ENCODE measurements at regions not wholly inside any gene's neighbourhood (a gene's known extent, or its start where the extent isn't known, plus 50 kb on each side); places are given as distances from the start of the nearest gene placed in this dataset.
"Not testable (repeated sequence)": the region's sequence is repeated elsewhere in the genome, so short reads cannot be mapped to it uniquely, and the experiment has no call there.

DNA sequence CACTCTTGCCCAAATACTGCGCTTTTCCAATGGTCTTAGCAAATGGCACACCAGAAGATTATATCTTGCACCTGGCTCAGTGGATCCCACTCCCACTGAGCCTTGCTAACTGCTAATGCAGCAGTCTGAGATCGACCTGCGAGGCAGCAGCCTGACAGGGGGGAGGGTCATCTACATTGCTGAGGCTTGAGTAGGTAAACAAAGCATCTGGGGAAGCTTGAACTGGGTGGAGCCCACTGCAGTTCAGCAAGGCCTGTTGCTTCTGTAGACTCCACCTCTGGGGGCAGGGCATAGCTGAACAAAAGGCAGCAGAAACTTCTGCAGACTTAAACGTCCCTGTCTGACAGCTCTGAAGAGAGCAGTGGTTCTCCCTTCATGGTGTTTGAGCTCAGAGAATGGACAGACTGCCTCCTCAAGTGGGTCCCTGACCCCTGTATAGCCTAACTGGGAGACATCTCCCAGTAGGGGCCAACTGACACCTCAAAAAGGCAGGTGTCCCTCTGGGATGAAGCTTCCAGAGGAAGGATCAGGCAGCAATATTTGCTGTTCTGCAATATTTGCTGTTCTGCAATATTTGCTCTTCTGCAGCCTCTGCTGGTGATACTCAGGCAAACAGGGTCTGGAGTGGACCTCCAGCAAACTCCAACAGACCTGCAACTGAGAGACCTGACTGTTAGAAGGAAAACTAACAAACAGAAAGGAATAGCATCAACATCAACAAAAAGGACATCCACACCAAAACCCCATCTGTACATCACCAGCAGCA is 93.0 kb upstream of the MEGF10 start:
- H3K27me3 Mint-ChIP-seq, result peaks cover 46% of the 10 kb centered on the region
- not testable (repeated sequence) for H3K27ac Mint-ChIP-seq; H3K9me3 Mint-ChIP-seq; DNase-seq; H3K36me3 Mint-ChIP-seq (ENCODE audit: low read depth); H3K4me1 Mint-ChIP-seq (ENCODE audit: low read depth); H3K4me3 Mint-ChIP-seq

DNA sequence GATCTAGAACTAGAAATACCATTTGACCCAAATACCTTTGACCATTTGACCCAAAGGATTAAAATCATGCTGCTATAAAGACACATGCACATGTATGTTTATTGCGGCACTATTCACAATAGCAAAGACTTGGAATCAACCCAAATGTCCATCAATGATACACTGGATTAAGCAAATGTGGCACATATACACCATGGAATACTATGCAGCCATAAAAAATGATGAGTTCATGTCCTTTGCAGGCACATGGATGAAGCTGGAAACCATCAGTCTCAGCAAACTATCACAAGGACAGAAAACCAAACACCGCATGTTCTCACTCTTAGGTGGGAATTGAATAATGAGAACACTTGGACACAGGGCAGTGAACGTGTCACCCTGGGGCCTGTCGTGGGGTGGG is 87.9 kb upstream of the MEGF10 start:
- DNase-seq; H3K9me3 Mint-ChIP-seq; H3K4me3 Mint-ChIP-seq; H3K4me1 Mint-ChIP-seq (ENCODE audit: low read depth); H3K27ac Mint-ChIP-seq; H3K36me3 Mint-ChIP-seq (ENCODE audit: low read depth): not testable (repeated sequence)
- peaks cover 25% of the 10 kb centered on the region for H3K27me3 Mint-ChIP-seq

DNA sequence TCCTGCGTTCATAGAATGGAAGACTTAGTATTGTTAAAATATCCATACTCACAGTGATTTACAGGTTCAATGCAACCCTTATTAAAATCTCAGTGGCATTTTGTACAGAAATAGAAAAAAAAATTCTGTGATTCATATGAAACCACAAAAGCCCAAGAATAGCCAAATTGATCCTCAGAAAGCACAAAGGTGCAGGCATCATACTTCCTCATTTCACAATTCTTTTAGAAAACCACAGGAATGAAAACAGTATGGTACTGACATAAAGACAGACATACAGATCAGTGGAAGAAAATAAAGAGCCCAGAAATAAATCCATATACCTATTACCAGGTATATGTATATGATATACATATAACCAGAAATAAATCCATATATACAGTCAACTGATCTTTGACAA is 86.8 kb upstream of the MEGF10 start:
- Mint-ChIP-seq H3K27ac (no peak overlapping the region), H3K4me1 (ENCODE audit: low read depth) (no peaks in the 10 kb centered on the region), H3K4me3 (no peak overlapping the region), H3K9me3 (peaks cover 5% of the 10 kb centered on the region), H3K27me3 (peaks cover 19% of the 10 kb centered on the region), H3K36me3 (ENCODE audit: low read depth) (no peaks in the 10 kb centered on the region)
- no peak for DNase-seq

GRCh38 chr5:127205147-127205546 is 85.4 kb upstream of the MEGF10 start:
- Mint-ChIP-seq H3K27me3 (peaks cover 13% of the 10 kb centered on the region), H3K36me3 (ENCODE audit: low read depth) (no peaks in the 10 kb centered on the region), H3K27ac (no peak overlapping the region), H3K4me1 (ENCODE audit: low read depth) (no peaks in the 10 kb centered on the region), H3K4me3 (no peak overlapping the region), H3K9me3 (no peaks in the 10 kb centered on the region)
- no peak for DNase-seq

DNA sequence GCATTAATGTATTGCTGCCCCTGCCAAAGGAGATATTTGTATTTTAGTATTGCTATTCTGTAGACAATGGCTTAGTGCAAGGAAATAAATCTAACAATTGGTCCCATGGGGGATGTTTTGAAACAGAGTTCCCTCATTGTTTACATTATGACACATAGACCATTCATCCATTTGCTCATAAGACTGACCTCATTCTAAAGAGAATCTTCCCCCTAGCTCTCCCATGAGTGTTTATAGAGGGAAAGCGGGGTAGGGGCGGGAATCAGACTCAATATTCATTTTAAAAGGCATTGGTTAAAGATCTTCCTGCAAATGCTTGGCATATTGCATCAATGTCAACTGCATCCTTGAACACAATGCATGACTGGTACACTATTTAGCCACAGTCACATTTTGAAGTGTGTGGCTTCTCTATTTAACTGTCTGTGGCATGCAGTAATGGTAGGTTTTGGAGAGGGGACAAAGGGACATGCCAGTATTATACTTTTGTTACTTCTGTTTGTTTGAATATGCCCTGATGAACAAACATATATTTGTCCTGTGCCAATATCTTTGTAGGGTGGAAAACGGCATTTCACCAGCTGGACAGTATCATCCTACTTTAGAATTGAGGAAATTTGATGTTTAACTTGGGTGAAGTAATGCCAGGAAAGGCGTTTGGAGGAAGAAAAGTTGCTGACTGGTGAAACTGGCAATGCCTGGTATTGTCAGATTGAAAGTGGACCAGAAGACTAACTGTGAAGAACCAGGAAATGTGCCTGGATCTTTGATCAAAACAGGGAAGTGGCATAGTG is 84.1 kb upstream of the MEGF10 start:
- Mint-ChIP-seq H3K9me3 (no peaks in the 10 kb centered on the region), H3K4me1 (ENCODE audit: low read depth) (no peaks in the 10 kb centered on the region), H3K36me3 (ENCODE audit: low read depth) (no peaks in the 10 kb centered on the region), H3K4me3 (no peak overlapping the region), H3K27me3 (peaks cover 2% of the 10 kb centered on the region), H3K27ac (no peak overlapping the region)
- no peak for DNase-seq

- no peak overlapping the region for H3K4me3 Mint-ChIP-seq
- DNase-seq, result no peak
- no peaks in the 10 kb centered on the region for H3K4me1 Mint-ChIP-seq (ENCODE audit: low read depth)
- H3K27ac Mint-ChIP-seq, result no peak overlapping the region
- peaks cover 4% of the 10 kb centered on the region for H3K9me3 Mint-ChIP-seq
- H3K27me3 Mint-ChIP-seq, result peaks cover 7% of the 10 kb centered on the region
- no peaks in the 10 kb centered on the region for H3K36me3 Mint-ChIP-seq (ENCODE audit: low read depth)
Measured at GRCh38 chr5:127210042-127210441, 80.6 kb upstream of the MEGF10 start.

GRCh38 chr5:127213231-127213630 is 77.4 kb upstream of the MEGF10 start:
- no peak overlapping the region for H3K27ac Mint-ChIP-seq
- no peak overlapping the region for H3K4me3 Mint-ChIP-seq
- H3K4me1 Mint-ChIP-seq (ENCODE audit: low read depth), result no peaks in the 10 kb centered on the region
- no peaks in the 10 kb centered on the region for H3K36me3 Mint-ChIP-seq (ENCODE audit: low read depth)
- H3K27me3 Mint-ChIP-seq, result peaks cover 23% of the 10 kb centered on the region
- no peak for DNase-seq
- H3K9me3 Mint-ChIP-seq, result peaks cover 4% of the 10 kb centered on the region

DNA sequence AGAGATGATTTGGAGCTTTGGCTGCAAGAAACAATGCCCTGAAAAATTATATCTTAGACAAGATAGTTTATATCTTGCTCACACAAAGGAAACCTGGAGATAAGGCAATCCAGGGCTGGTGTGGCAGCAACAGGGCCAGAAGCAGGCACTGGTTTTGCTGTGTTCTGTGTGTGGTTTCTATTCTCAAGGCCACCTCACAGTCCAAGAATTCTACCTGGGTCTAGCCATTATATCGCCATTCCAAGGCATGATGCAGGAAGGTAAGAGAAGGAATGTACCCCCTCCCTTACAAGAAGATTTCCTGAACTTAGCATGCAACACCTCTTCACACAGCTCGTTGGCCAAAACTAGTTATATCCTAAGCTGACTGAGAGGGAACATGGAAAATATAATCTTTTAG is 74.5 kb upstream of the MEGF10 start:
- no peak for DNase-seq
- no peaks in the 10 kb centered on the region for H3K4me1 Mint-ChIP-seq (ENCODE audit: low read depth)
- no peak overlapping the region for H3K4me3 Mint-ChIP-seq
- no peak overlapping the region for H3K27ac Mint-ChIP-seq
- H3K9me3 Mint-ChIP-seq, result peaks cover 4% of the 10 kb centered on the region
- peaks cover 23% of the 10 kb centered on the region for H3K27me3 Mint-ChIP-seq
- no peaks in the 10 kb centered on the region for H3K36me3 Mint-ChIP-seq (ENCODE audit: low read depth)

DNA sequence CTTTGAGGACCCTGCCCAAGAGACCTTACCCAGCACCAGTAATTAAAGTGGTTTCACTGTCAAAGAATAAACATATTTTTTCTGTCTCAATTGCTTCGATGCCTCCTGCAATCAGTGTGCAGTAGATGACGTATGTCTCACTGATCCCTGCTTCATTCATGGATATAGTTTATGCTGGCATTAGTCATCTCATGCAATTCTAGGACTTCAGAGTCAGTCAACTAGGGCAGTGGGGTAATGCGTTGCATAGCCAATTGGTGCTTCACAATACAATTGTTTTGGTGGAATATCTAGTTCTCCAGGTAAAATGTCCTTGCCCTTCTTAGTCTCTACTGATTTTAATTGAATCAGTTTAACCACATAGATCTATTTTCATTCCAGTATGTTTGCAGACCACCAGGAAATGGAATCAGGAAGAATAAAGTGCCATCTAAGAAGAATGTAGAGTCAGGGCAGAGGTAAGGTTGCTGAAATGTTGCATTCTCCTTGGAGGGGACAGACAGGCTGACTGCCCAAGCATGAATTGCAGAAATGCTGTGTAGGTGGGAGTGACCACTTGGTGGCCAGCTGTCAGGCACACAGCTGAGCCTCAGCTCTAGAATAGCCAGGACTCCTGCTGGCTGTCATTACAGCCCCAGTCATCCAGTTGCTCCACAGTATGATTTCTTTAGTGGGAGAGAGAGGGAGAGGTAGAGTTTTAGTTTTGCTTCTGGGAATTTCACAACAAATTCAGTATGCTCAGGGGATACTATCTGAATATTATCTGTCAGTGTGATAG is 73.5 kb upstream of the MEGF10 start:
- no peaks in the 10 kb centered on the region for H3K4me1 Mint-ChIP-seq (ENCODE audit: low read depth)
- H3K4me3 Mint-ChIP-seq, result no peak overlapping the region
- H3K36me3 Mint-ChIP-seq (ENCODE audit: low read depth), result no peaks in the 10 kb centered on the region
- no peak for DNase-seq
- peaks cover 23% of the 10 kb centered on the region for H3K27me3 Mint-ChIP-seq
- H3K27ac Mint-ChIP-seq, result no peak overlapping the region
- H3K9me3 Mint-ChIP-seq, result peaks cover 4% of the 10 kb centered on the region

GRCh38 chr5:127221936-127222335 is 68.7 kb upstream of the MEGF10 start:
- H3K27me3 Mint-ChIP-seq, result peaks cover 10% of the 10 kb centered on the region
- not testable (repeated sequence) for H3K9me3 Mint-ChIP-seq; H3K36me3 Mint-ChIP-seq (ENCODE audit: low read depth); H3K27ac Mint-ChIP-seq; H3K4me3 Mint-ChIP-seq; H3K4me1 Mint-ChIP-seq (ENCODE audit: low read depth); DNase-seq

DNA sequence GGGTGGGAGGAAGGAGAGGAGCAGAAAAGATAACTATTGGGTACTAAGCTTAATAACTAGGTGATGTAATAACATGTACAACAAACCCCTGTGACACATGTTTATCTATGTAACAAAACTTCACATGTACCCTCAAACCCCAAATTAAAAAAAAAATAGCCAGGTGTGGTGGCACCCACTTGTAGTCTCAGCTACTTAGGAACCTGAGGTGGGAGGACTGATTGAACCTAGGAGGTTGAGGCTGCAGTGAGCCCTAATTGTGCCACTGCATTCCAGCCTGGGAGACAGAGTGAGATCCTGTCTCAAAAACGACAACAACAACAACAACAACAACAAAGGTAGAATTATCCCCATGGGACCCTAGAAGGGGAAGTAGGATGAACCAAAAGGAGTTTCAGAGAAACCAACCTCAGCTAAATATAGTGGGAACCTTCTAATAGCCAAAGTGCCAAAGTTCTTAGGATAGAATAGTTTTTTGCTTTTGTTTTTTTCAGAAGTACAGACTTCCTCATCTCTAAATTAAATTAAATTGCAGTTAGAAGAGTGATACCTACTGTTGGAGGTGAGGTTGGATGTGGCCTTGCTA is 67.9 kb upstream of the MEGF10 start:
- not testable (repeated sequence) for H3K9me3 Mint-ChIP-seq; DNase-seq; H3K27ac Mint-ChIP-seq; H3K4me1 Mint-ChIP-seq (ENCODE audit: low read depth); H3K27me3 Mint-ChIP-seq; H3K4me3 Mint-ChIP-seq; H3K36me3 Mint-ChIP-seq (ENCODE audit: low read depth)

DNA sequence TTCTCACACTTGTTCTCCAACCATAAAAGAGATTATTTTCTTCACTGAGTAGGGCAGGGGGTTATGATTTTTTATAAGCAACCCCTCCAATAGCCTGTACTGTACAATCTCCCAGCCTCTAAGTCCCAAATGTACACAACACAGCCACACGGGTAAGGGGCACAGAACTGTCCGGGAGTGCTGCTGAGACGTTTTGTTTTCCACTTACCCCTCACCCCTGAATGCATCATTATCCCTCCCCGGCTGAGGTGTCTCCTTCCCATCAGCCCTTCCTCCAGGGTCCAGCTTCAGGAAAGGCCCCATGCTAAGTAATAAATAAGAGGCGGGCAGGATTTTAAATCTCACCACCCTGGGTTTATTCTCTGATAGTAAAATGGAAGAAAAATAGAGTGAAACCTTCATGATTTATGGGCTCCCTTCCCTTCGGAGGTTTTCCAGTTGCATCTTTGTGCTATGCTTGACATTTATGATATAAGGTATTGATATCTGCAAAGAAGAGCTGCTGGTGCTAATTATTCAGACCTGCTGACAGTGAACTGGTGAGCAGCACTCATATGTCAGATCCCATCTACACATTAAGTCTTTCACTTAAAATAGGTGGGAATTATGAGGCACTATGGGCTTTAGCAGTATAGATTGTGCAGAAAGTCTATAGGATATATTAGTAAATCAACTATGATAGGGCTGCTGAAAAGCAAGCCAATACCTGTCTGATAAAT is 67.2 kb upstream of the MEGF10 start:
- Mint-ChIP-seq H3K27me3 (no peaks in the 10 kb centered on the region), H3K36me3 (ENCODE audit: low read depth) (no peaks in the 10 kb centered on the region), H3K4me1 (ENCODE audit: low read depth) (no peaks in the 10 kb centered on the region), H3K9me3 (peaks cover 5% of the 10 kb centered on the region), H3K4me3 (no peak overlapping the region), H3K27ac (no peak overlapping the region)
- no peak for DNase-seq

DNA sequence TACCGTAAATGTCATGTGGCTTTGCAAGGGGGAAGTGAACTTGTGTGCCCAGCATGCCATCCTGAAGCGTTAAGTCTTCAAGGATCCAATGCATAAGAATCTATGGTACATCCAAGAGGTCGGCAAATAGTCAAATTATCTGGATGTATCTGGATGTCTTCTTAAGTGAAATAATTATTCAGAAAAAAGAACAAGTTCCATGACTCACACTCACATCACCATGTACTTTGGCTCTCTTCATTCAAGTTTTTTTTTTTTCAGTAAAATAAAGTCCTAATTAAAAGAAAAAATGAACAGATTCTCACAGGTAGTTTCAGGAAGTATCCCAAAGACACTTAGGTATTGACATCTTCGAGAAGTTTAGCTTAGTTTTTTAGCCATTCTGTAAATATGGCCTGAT is 62.7 kb upstream of the MEGF10 start:
- Mint-ChIP-seq H3K9me3 (peaks cover 5% of the 10 kb centered on the region), H3K36me3 (ENCODE audit: low read depth) (no peaks in the 10 kb centered on the region), H3K4me1 (ENCODE audit: low read depth) (peaks cover 14% of the 10 kb centered on the region), H3K27ac (no peak overlapping the region), H3K4me3 (no peak overlapping the region), H3K27me3 (no peaks in the 10 kb centered on the region)
- DNase-seq, result no peak

- H3K27me3 Mint-ChIP-seq, result no peaks in the 10 kb centered on the region
- DNase-seq, result no peak
- H3K4me1 Mint-ChIP-seq (ENCODE audit: low read depth), result peaks cover 14% of the 10 kb centered on the region
- H3K9me3 Mint-ChIP-seq, result peaks cover 5% of the 10 kb centered on the region
- no peaks in the 10 kb centered on the region for H3K36me3 Mint-ChIP-seq (ENCODE audit: low read depth)
- H3K4me3 Mint-ChIP-seq, result peak overlapping the region; percentile 32
- peak overlapping the region; percentile 41 for H3K27ac Mint-ChIP-seq
Measured at GRCh38 chr5:127228540-127229184, 61.9 kb upstream of the MEGF10 start.

Data from activated T-cell treated with anti-CD3 and anti-CD28 coated beads, Interleukin-2, amount 50 U/mL, for 24 hours (primary cell).